ENCODE measurements at regions not wholly inside any gene's neighbourhood (a gene's known extent, or its start where the extent isn't known, plus 50 kb on each side); places are given as distances from the start of the nearest gene placed in this dataset.

- Histone ChIP-seq H3K9me3 (ENCODE audit: low read depth) (no peaks in the 10 kb centered on the region), H3K4me3 (no peak overlapping the region), H3K36me3 (no peaks in the 10 kb centered on the region), H3K27ac (no peak overlapping the region), H3K27me3 (peaks cover 4% of the 10 kb centered on the region), H3K4me1 (ENCODE audit: low read depth) (peaks cover 35% of the 10 kb centered on the region)
- TF ChIP-seq, protein P1, sequence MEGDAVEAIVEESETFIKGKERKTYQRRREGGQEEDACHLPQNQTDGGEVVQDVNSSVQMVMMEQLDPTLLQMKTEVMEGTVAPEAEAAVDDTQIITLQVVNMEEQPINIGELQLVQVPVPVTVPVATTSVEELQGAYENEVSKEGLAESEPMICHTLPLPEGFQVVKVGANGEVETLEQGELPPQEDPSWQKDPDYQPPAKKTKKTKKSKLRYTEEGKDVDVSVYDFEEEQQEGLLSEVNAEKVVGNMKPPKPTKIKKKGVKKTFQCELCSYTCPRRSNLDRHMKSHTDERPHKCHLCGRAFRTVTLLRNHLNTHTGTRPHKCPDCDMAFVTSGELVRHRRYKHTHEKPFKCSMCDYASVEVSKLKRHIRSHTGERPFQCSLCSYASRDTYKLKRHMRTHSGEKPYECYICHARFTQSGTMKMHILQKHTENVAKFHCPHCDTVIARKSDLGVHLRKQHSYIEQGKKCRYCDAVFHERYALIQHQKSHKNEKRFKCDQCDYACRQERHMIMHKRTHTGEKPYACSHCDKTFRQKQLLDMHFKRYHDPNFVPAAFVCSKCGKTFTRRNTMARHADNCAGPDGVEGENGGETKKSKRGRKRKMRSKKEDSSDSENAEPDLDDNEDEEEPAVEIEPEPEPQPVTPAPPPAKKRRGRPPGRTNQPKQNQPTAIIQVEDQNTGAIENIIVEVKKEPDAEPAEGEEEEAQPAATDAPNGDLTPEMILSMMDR (IDR thresholded peaks at IDR 0.05; ENCODE audit: low read depth, low read length) = no peak
- peak in 1 of 2 donors; percentile 48 for DNase-seq (ENCODE audit: low read depth in 1 of 2, low spot score in 1 of 2)
Measured at GRCh38 chr14:22483863-22484593, 105.0 kb downstream of the DAD1 start.

DNA sequence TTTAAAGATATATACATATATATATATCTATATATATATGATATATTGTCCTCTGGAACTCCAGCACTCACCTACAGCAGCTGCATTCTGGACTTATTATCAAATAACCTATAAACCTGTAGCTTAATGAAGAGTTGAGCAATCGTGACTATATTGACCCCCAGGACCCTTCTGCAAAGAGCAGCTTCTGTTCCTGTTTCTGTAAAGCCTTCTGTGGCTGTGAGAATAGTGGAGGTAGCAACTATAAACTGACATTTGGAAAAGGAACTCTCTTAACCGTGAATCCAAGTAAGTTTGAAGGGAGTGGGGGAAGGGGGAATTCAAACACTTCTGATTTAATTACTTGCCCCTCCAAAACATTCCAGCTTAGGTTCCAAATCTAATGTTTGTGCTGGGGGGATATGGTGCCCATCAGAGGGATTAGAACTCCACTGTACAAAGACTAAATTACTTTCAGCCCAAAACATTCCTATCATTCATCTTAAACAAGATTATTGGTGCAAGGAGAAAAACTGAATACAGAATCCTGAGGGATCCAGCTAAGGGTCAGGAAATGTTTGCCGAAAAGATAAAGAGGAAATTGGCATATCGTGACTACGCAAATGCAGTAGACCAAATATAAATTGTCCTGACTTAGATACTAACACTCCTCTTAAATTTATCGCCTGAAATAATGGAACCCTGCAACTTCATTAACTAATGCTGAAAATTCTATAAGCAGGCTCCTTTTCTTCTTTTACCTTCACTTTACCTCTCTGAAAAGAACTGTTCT lies 106.1 kb downstream of the DAD1 start:
- peaks cover 4% of the 10 kb centered on the region for H3K27me3 ChIP-seq
- no peaks in the 10 kb centered on the region for H3K36me3 ChIP-seq
- DNase-seq (ENCODE audit: low read depth in 1 of 2, low spot score in 1 of 2) = no peak
- H3K4me1 ChIP-seq (ENCODE audit: low read depth) = peaks cover 24% of the 10 kb centered on the region
- H3K4me3 ChIP-seq = no peak overlapping the region
- no peaks in the 10 kb centered on the region for H3K9me3 ChIP-seq (ENCODE audit: low read depth)
- TF ChIP-seq, protein P1 (IDR thresholded peaks at IDR 0.05; ENCODE audit: low read depth, low read length) = no peak
- H3K27ac ChIP-seq = no peak overlapping the region

DNA sequence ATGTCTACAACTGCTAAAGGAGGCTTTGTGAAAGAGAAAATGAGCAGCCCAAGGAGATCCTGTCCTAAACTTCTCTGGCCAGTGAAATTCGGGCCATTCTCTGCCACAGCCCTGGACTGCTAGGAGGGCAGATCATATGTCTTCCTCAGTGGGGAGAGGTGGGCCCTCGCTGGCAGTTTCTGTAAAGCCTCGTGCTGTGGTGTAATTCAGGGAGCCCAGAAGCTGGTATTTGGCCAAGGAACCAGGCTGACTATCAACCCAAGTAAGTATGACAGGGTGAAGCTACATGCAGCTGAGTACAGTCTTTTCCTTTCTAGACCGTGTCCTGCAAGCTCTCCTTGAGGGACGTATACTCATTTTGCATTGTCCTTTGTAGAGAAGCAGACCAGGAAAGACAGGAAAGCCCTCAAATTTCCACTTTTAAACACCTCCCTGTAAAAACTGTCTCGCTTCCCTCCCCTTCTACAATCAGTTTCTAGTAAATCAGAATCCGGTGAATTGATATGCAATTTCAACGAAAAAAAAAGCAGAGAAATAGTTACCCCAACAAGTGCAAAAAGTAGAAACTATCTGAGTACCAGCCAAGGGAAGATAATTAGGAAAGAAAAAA lies 106.8 kb downstream of the DAD1 start:
- TF ChIP-seq, protein P1 (IDR thresholded peaks at IDR 0.05; ENCODE audit: low read depth, low read length) = no peak
- Histone ChIP-seq H3K27me3 (peaks cover 4% of the 10 kb centered on the region), H3K9me3 (ENCODE audit: low read depth) (no peaks in the 10 kb centered on the region), H3K36me3 (no peaks in the 10 kb centered on the region), H3K4me1 (ENCODE audit: low read depth) (peaks cover 17% of the 10 kb centered on the region), H3K27ac (no peak overlapping the region), H3K4me3 (no peak overlapping the region)
- no peak for DNase-seq (ENCODE audit: low read depth in 1 of 2, low spot score in 1 of 2)

- Histone ChIP-seq H3K27ac (no peak overlapping the region), H3K9me3 (ENCODE audit: low read depth) (no peaks in the 10 kb centered on the region), H3K4me3 (no peak overlapping the region), H3K4me1 (ENCODE audit: low read depth) (peaks cover 10% of the 10 kb centered on the region), H3K36me3 (no peaks in the 10 kb centered on the region), H3K27me3 (peaks cover 3% of the 10 kb centered on the region)
- TF ChIP-seq, protein P1 (IDR thresholded peaks at IDR 0.05; ENCODE audit: low read depth, low read length) = no peak
- DNase-seq (ENCODE audit: low read depth in 1 of 2, low spot score in 1 of 2) = no peak
Measured at GRCh38 chr14:22481546-22481945, 107.5 kb downstream of the DAD1 start.

- TF ChIP-seq, protein P1 (IDR thresholded peaks at IDR 0.05; ENCODE audit: low read depth, low read length) = no peak
- H3K4me3 ChIP-seq = no peak overlapping the region
- DNase-seq (ENCODE audit: low read depth in 1 of 2, low spot score in 1 of 2) = peak in 1 of 2 donors; percentile 29
Measured at GRCh38 chr14:22479776-22480464, 109.1 kb downstream of the DAD1 start.

More at GRCh38 chr14:22479776-22480464, 109.1 kb downstream of the DAD1 start:
- Histone ChIP-seq H3K27ac (no peak overlapping the region), H3K36me3 (no peaks in the 10 kb centered on the region), H3K27me3 (no peaks in the 10 kb centered on the region), H3K9me3 (ENCODE audit: low read depth) (no peaks in the 10 kb centered on the region), H3K4me1 (ENCODE audit: low read depth) (peaks cover 8% of the 10 kb centered on the region)
